Adrenal gland (tissue), 9 donors: ENCODE measurements at regions not wholly inside any gene's neighbourhood (a gene's known extent, or its start where the extent isn't known, plus 50 kb on each side); places are given as distances from the start of the nearest gene placed in this dataset.

Experiments
- DNase-seq, 7 donors: peaks; one replicate each; pipeline ENCODE4 v3.0.0-alpha.2; 2019 to 2020
- H3K27ac ChIP-seq, 5 donors: fragments of 200-600 bp; sonication (generic) in 4 of 5; 1 replicate in 3 of 5; 2 replicates in 2 of 5; pipeline versions ENCODE4 v1.5.1 to v1.8.0; 2016 to 2020; ENCODE audit warnings: mild to moderate bottlenecking in 1 of 5
- H3K27me3 ChIP-seq: fragments of 200-600 bp; 2 replicates; pipeline ENCODE4 v1.8.0; 2021
- H3K36me3 ChIP-seq, 2 donors: fragments of 200-600 bp; replicated peaks in 1 of 2; 1 replicate in 1 of 2; 2 replicates in 1 of 2; pipeline versions ENCODE4 v1.5.1 to v1.8.0; 2018 to 2022
- H3K4me1 ChIP-seq, 2 donors: fragments of 200-600 bp; replicated peaks in 1 of 2; 1 replicate in 1 of 2; 2 replicates in 1 of 2; pipeline versions ENCODE4 v1.5.1 to v1.8.0; 2018 to 2021
- H3K4me3 ChIP-seq, 4 donors: fragments of 200-600 bp; sonication (generic) in 3 of 4; one replicate each; pipeline ENCODE4 v1.5.1; 2016 to 2018
- H3K9me3 ChIP-seq, 3 donors: fragments of 200-600 bp; sonication (generic) in 1 of 3; replicated peaks in 1 of 3; 1 replicate in 2 of 3; 2 replicates in 1 of 3; pipeline versions ENCODE4 v1.5.1 to v1.8.0; 2016 to 2021
- POLR2A ChIP-seq, 2 donors: fragments of 450-650 bp; IDR thresholded peaks; one replicate each; pipeline ENCODE4 v1.6.1; 2017; ENCODE audit warnings: antibody characterized with exemption in 2 of 2, mild to moderate bottlenecking in 2 of 2, moderate library complexity in 1 of 2
- WGBS, 4 donors: extraction: QIAGEN DNeasy Blood & Tissue Kit in 2 of 4; methylation state at CpG; one replicate each; pipeline versions ENCODE4 v1.1.5 to v1.1.7; 2013 to 2017; 5-methylcytosine and 5-hydroxymethylcytosine counted together
- intact Hi-C, 2 donors: fragments of 100-400 bp; cut with DNase I; formaldehyde crosslinking; loops; one replicate each; pipeline versions ENCODE4 v1.14.1 to v1.15.0; 2022 to 2023
- TF ChIP-seq, protein P1 (sequence below), 6 experiments: fragments of 450-650 bp in 4 of 6; fragments of 200-600 bp in 2 of 6; sonication (generic) in 1 of 6; IDR thresholded peaks; 1 replicate in 5 of 6; 2 replicates in 1 of 6; pipeline versions ENCODE4 v1.5.1 to v1.8.0; 2016 to 2021; ENCODE audit warnings: antibody characterized with exemption in 6 of 6, mild to moderate bottlenecking in 2 of 6, moderate library complexity in 1 of 6
- donor health status: healthy with polysubstance abuse.
- donor health status: Bipolar disorder and iron deficiency.
- donor health status: DM: yes; HTN: yes; CAD: no.
- donor health status: DM: no; HTN: no; CAD: no.
- donor health status: DM: no; HTN: no; CAD: no.

DNA sequence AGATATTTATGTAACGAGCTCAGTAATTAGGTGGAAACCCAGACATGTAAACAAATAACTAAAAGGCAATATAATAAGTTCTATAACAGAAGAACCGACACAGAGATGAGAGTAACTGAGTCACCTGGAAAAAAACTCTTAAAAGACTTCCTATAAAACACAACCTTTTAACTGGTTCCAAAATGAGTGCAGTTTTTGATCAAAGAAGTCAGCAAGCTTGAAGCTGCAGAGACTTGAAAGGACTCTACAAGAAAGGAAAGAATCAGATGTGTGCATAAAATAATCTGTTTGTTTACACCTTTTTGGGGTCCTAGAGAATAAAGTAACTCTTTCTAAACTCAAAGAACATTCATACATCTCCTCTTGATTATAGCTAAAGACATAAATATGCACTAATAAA lies 560.4 kb upstream of the CCDC54 start:
- TF ChIP-seq POLR2A (IDR thresholded peaks at IDR 0.05) = no peak
- TF ChIP-seq, protein P1, sequence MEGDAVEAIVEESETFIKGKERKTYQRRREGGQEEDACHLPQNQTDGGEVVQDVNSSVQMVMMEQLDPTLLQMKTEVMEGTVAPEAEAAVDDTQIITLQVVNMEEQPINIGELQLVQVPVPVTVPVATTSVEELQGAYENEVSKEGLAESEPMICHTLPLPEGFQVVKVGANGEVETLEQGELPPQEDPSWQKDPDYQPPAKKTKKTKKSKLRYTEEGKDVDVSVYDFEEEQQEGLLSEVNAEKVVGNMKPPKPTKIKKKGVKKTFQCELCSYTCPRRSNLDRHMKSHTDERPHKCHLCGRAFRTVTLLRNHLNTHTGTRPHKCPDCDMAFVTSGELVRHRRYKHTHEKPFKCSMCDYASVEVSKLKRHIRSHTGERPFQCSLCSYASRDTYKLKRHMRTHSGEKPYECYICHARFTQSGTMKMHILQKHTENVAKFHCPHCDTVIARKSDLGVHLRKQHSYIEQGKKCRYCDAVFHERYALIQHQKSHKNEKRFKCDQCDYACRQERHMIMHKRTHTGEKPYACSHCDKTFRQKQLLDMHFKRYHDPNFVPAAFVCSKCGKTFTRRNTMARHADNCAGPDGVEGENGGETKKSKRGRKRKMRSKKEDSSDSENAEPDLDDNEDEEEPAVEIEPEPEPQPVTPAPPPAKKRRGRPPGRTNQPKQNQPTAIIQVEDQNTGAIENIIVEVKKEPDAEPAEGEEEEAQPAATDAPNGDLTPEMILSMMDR (IDR thresholded peaks at IDR 0.05) = no peak
- no peaks in the 10 kb centered on the region for H3K27me3 ChIP-seq
- no peaks in the 10 kb centered on the region for H3K4me1 ChIP-seq
- H3K9me3 ChIP-seq = no peaks in the 10 kb centered on the region
- no peak overlapping the region for H3K4me3 ChIP-seq
- WGBS, 4 donors = 76 to 88% (median 84%) methylated on average over 2 of the region's 2 CpGs
- no peaks in the 10 kb centered on the region for H3K36me3 ChIP-seq
- no peak for DNase-seq
- intact Hi-C loops = no loop called here
- no peak overlapping the region for H3K27ac ChIP-seq

DNA sequence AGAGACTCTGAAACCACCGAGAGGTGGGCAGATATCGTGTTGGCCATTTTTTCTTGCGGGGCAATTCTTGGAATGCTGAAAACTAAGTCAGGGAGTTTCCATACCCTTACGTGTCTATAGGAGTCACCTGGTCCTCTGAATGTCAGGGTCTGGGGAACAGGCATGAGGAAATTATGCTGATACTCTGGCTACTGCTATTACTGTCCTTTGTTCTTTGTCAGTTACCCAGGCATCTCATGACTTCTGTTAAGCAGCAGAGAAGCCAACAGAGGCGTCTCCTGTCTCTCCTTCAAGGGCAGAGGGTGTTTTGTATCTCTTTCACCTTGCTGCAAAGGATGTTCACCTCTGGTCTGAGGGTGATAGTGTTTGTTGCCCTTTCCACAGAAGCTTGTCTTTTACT lies 559.5 kb upstream of the CCDC54 start:
- Histone ChIP-seq H3K9me3 (no peaks in the 10 kb centered on the region), H3K4me3 (no peak overlapping the region), H3K4me1 (no peaks in the 10 kb centered on the region), H3K36me3 (no peaks in the 10 kb centered on the region), H3K27me3 (no peaks in the 10 kb centered on the region), H3K27ac (no peak overlapping the region)
- TF ChIP-seq POLR2A (IDR thresholded peaks at IDR 0.05) = no peak
- TF ChIP-seq, protein P1 (IDR thresholded peaks at IDR 0.05) = no peak
- no peak for DNase-seq
- intact Hi-C loops = no loop called here
- WGBS, 4 donors = 78 to 84% (median 79%) methylated on average over 5 of the region's 5 CpGs

DNA sequence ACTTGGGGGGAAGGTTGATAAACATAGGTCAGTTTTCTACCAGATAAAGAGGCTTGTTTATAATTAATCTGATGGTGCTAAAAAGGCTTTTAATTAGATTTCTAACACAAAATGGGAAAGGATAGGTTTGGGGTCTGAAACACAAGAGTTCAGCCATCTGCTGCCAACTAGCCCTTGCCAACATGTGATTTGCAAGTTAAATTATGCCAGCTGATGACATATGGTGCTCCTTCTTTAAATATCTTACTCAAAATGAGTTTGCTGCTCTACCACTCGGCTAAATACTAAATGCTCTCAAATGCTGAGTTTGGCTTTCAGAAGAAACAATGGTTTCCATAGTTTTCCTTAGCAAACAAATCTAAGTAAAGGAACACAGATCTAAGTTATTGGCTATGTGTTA lies 557.8 kb upstream of the CCDC54 start:
- no peaks in the 10 kb centered on the region for H3K4me1 ChIP-seq
- H3K36me3 ChIP-seq = no peaks in the 10 kb centered on the region
- H3K9me3 ChIP-seq = no peaks in the 10 kb centered on the region
- H3K4me3 ChIP-seq = no peak overlapping the region
- H3K27me3 ChIP-seq = no peaks in the 10 kb centered on the region
- 78 to 87% (median 86%) methylated on average over 1 of the region's 1 CpG for WGBS, 4 donors
- no peak for DNase-seq
- no peak for TF ChIP-seq POLR2A (IDR thresholded peaks at IDR 0.05)
- TF ChIP-seq, protein P1 (IDR thresholded peaks at IDR 0.05) = no peak
- no peak overlapping the region for H3K27ac ChIP-seq
- intact Hi-C loops = no loop called here

DNA sequence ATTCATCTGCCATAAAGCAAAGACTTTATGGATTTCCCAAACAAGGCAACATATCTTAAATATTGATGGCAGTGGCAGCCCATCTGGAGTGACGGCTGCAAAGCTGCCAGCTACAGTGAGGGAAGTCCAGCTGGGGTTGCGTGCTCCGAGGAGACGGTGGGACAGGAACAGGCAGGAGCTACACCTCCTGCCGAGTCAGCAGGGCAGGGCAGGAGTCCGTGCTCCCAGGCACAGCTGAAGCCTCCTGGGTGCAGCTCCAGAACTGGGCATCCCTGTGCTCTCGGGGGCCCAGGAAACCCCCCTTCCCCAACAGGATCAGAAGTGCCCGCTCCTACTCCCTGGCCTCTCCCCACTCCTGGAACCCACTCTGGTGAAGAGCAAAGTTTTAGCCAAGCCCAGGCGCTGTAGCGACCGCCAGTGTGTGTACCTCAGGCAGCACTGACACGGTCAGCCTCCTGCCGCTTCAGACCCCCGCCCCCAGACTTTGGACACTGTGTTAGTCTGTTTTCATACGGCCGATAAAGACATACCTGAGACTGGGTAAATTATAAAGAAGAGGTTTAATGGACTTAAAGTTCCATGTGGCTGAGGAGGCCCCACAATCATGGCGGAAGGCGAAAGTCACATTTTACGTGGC lies 556.4 kb upstream of the CCDC54 start:
- Histone ChIP-seq H3K36me3 (no peaks in the 10 kb centered on the region), H3K4me1 (no peaks in the 10 kb centered on the region), H3K27me3 (no peaks in the 10 kb centered on the region), H3K4me3 (no peak overlapping the region), H3K9me3 (no peaks in the 10 kb centered on the region), H3K27ac (no peak overlapping the region)
- DNase-seq = no peak
- intact Hi-C loops = loop anchor here (10.0 kb wide), 1 partner anchor 244 kb away; no protein-coding TSS in a partner anchor
- 95 to 98% (median 96%) methylated on average over 13 to 19 of the region's 19 CpGs for WGBS, 4 donors
- TF ChIP-seq, protein P1 (IDR thresholded peaks at IDR 0.05) = no peak
- no peak for TF ChIP-seq POLR2A (IDR thresholded peaks at IDR 0.05)
